Astrocyte of the cerebellum (primary cell): ENCODE measurements at regions not wholly inside any gene's neighbourhood (a gene's known extent, or its start where the extent isn't known, plus 50 kb on each side); places are given as distances from the start of the nearest gene placed in this dataset.

Experiments
- DNase-seq: peaks from one replicate; pipeline ENCODE4 v3.0.0-alpha.2; 2011; ENCODE audit warnings: low read depth
- H3K4me3 ChIP-seq: 2 replicates; pipeline ENCODE4 v1.5.1; 2011; ENCODE audit warnings: mild to moderate bottlenecking, low read depth, low read length, moderate library complexity
- CTCF ChIP-seq: IDR thresholded peaks from 2 replicates; pipeline ENCODE4 v1.5.1; 2012; ENCODE audit warnings: low read length, low read depth, moderate library complexity, mild to moderate bottlenecking; ENCODE audit errors: missing control alignments
- in situ Hi-C: cut with HindIII; loops from 2 replicates; pipeline ENCODE4 v1.10.0; 2017; ENCODE audit warnings: low sequenced_read_pairs

- H3K4me3 ChIP-seq: no peak overlapping the region
- TF ChIP-seq CTCF: no peak
- in situ Hi-C loops: no loop called here
- DNase-seq: no peak
Observed at GRCh38 chr5:12825163-12825562, 920.9 kb upstream of the CTNND2 start.

- H3K4me3 ChIP-seq: no peak overlapping the region
- no peak for DNase-seq
- TF ChIP-seq CTCF: no peak
- in situ Hi-C loops: no loop called here
Observed at GRCh38 chr5:12805165-12805698, 901.0 kb upstream of the CTNND2 start.

- TF ChIP-seq CTCF: no peak
- DNase-seq: no peak
- no peak overlapping the region for H3K4me3 ChIP-seq
- in situ Hi-C loops: no loop called here
Observed at GRCh38 chr5:12799165-12799564, 894.9 kb upstream of the CTNND2 start.

GRCh38 chr5:12795333-12795663 lies 891.1 kb upstream of the CTNND2 start:
- in situ Hi-C loops: no loop called here
- no peak overlapping the region for H3K4me3 ChIP-seq
- no peak for TF ChIP-seq CTCF
- no peak for DNase-seq

- no peak for TF ChIP-seq CTCF
- H3K4me3 ChIP-seq: no peak overlapping the region
- no peak for DNase-seq
- in situ Hi-C loops: no loop called here
Observed at GRCh38 chr5:12794476-12795332, 890.5 kb upstream of the CTNND2 start.

- DNase-seq: no peak
- H3K4me3 ChIP-seq: no peak overlapping the region
- in situ Hi-C loops: no loop called here
- no peak for TF ChIP-seq CTCF
Observed at GRCh38 chr5:12793373-12793772, 889.1 kb upstream of the CTNND2 start.

- no peak for DNase-seq
- no peak for TF ChIP-seq CTCF
- in situ Hi-C loops: no loop called here
- no peak overlapping the region for H3K4me3 ChIP-seq
Observed at GRCh38 chr5:12780536-12780935, 876.3 kb upstream of the CTNND2 start.
